Dedifferentiated amniotic fluid mesenchymal stem cell (primary cell): ENCODE measurements at regions not wholly inside any gene's neighbourhood (a gene's known extent, or its start where the extent isn't known, plus 50 kb on each side); places are given as distances from the start of the nearest gene placed in this dataset.
"Not testable (repeated sequence)": the region's sequence is repeated elsewhere in the genome, so short reads cannot be mapped to it uniquely, and the experiment has no call there.

Source experiments
- DNase-seq: peaks from one replicate; pipeline ENCODE4 v3.0.0-alpha.2; 2016; ENCODE audit errors: extremely low spot score

DNA sequence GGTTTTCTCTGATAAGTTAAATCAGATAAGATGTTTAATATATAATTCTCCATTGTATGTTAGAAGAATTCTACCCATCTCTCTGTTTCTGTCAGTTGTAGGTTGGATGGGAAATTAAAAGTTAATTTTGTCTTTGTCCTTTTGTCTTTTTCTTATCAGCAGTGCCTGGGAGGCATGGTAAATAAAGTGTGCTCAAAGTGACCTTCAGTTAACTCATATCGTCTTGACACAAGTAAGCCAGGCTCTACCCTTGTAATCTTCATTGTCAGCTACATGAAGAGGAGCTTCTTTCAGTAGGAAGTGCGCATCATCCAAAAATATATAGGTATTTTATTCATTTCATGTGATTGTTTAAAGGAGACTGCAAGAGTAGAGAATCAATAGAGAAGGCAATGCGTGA, 138.9 kb upstream of the NRIP1 start:
- no peak for DNase-seq

DNA sequence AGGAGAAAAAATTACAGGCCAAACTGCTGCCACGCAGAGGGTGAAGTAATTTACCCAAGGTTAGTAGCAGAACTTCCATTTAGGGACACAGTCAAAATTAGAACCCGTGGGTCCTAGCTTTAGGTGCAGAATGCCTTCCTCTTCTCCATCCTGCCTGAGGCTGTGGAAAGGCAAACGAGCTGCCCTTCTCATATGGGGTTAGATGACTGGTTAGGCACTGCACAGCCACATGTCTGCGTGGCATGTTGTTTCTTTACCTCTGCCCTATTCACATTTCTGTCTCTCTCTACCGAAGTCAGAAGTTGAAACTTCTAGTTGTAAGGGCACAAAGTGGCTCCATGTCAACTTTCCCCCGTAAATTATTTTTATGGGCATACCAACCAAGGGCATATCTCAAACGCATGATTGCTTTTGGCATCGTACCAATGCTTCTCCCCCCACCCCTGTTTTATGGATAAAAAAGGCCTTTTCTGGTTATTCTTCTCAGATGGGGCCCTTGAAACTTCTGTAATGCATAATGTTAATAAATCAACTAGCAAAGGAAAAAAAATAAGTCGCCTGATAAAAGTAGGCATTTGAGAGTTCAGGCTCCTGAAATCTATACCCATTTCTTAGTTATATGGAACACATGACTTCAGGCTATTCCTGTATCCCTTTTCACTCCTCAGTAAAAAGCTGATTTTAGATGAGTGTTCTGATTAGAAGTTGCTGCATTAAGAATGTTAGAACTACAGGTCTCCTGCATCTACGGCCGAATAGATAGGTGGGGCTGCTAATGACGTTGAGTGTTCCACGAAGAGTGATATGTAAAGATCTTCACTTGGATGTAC, 139.6 kb upstream of the NRIP1 start:
- DNase-seq: no peak

DNA sequence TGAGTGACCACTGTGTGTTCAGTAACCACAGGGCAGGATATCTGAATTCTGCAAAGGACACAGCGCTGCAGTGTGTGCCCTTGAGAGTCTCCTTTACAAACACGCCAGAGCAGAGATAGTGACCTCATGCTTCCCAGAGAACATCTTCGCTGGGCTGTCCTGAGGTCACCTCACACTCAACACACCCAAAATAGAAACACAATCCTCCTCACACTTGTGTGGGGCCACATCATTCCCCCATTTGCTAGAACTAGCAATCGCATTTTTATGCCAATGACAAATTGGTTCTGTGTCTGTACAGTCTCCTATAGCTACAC, 140.1 kb upstream of the NRIP1 start:
- no peak for DNase-seq

DNA sequence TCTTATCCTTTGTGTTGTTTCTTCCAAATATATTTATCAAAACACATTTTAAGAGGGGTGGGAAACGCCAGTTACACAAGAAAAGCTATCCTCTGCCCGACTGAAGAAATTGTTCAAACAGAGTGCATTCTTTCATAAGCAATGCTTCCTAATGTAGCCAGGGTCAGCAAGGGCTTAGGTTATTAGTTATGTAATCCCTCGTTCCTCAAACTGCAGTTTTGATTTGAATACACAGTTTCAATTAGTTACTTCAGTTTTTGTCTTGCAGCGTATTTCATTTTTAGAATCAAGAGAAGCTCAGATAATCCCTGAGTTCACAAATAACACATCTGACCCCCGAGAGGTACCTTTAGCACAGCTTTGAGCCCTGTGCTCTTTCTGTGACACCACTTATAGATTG, 141.7 kb upstream of the NRIP1 start:
- DNase-seq: no peak

DNA sequence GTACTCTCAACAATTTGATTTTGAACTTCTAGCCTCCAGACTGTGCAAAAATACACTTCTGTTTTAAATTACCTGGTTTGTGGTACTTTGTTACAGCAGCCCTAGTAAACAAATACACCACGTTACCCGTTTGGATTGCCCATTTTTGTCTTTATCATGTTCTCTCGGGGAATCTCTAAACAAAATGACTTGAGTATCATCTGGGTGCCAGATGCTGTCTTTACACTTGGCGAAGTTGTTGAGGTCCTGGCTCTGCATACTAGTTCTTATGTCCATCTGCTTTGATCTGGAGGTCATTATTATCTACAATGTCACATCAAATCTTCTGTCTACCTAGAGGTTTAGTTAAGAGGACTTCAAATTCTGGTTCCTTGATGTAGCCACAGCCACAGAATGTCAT, 142.4 kb upstream of the NRIP1 start:
- no peak for DNase-seq

DNA sequence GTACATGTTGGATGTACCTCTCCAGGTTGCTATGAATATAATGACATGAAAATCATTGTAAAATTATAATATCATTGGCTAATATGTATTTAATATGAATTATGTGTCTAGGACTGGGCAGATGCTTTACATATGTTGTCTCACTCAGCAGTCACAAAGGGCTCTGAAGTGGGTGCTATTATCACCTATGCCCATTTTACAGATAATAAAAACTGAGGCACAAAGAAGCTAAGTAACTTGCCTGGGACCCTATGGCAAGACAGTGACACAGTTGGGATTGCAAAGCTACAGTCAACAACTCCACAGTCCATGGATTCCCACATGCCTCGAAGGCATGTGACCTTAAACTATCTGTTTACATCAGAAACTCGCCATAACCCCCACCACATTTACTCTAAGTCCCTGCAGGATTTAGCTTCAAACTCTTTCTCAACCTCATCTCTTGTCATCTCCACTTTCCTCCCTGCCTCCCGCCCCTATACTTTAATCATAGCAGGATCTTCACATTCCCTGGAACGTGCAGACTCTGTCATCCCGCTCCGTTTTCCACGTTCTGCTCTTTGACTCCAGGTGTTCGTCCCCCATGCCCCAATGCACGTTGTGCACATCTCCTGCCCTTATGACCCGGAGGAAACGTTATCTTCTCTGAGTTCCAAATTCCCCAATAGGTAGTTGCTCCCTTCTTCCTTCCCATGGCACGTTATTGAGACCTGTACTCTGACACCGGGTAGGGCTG, 143.0 kb upstream of the NRIP1 start:
- DNase-seq: no peak

DNA sequence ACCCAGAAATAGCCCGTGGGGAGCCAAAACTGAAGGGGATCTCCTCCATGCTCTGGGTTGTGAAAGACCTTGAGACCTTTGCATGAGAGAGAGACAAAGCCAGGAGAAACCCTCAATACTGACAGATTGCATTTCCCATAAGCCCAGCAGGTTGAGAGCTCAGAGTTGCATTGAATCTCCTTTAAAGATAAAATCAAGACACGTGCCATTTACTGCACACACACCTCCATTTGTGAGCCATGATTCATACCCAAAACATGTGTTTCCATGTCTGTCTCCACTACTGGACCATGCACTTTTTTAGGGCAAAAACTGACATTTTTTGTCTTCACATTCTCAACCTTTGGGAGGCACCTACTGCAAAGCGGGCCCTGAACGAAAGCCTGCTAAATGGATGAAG, 144.0 kb upstream of the NRIP1 start:
- DNase-seq: no peak

DNA sequence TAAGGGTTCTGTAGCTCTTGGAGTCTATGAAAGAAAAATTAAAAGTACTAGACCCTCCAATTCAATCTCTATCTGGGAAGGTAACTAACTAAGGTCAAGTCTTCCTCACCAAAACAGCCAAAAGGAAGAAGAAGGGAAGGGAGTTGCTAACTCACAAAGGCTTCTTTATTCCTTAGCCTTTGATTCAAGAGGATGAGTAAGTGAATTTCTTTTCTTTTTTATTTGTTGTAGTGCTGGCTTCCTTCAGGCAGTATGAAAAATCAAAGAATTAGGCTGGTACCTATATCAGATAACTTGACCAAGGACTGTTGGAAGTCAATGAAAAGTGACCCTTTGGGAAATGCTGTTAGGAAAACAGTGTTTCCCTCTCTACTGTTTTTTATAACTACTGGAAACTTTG, 144.4 kb upstream of the NRIP1 start:
- no peak for DNase-seq

DNA sequence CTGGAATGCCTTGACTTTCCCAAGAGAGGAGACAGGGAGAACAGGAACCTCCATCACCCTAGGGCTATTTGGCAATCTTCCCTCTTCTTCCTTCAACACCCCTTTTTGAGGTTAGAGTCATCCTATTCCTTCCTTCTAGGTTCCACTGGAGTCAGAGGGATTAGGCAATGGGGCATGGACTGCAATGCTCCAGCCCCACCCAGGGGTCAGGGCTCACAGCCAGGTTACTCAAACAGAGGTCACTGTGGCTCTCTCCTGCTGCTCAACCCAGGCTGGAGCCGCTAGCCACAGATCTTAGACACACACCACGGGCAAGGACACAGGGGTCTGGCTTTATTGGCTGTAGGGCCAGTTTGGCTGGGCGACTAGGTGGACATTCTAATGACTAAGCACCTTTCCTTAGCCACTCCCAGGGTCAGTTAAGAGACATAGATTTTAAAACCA, 145.5 kb upstream of the NRIP1 start:
- DNase-seq: no peak

DNA sequence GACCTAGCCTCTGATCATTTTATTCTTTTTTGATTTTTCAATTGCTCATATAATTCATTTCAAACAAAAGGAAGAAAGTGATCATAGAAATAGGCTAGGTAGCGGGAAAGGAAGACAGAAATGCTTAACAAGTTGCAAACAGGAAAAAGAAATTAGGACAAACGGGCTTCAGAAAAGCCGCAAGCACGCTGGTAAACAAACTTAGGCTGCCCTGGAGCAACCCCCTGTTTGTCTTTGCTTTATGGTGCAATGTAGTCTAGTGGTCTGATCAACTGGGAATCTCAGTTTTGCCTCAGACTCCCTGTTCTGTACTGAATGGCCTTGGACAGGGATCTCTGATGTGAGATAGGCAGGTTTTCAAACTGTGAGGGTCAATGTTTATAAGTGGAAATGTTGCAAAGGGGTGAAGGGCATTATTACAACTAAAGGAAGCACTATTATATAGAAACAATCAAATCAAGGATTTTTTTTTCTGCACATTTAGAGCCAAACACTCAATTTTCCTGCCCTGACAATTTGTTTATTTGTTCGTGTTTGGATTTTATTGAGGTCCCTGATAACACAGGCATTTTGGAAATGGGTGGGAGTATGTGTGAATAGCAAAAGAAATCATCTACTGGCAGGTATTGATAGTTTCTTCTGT, 146.8 kb upstream of the NRIP1 start:
- DNase-seq: no peak

DNA sequence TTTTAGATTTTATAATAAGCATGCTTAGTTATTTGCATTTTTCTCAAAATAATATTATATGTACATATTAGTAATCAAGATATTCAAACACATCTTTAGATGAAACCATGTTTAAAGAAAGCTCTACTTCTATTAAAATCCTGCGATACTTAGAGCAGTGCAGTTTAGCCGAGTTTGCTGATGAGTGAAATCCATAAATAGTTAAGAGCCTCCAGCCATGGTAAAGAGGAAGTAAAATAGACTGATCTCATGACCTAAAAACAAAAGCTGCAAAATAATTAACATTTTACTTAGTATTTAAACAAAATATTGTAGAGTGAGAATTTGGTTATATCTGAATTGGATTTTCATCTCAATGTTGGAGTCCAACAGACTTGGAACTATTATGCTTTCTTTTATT, 147.4 kb upstream of the NRIP1 start:
- no peak for DNase-seq

DNA sequence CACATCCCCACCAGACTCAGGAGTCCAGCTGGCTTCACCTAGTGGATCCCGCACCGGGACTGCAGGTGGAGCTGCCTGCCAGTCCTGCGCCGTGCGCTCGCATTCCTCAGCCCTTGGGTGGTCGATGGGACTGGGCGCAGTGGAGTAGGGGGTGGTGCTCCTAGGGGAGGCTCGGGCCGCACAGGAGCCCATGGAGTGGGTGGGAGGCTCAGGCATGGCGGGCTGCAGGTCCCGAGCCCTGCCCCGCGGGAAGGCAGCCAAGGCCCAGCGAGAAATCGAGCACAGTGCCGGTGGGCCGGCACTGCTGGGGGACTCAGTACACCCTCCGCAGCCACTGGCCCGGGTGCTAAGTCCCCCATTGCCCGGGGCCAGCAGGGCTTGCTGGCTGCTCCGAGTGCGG, 153.7 kb upstream of the NRIP1 start:
- DNase-seq: not testable (repeated sequence)

DNA sequence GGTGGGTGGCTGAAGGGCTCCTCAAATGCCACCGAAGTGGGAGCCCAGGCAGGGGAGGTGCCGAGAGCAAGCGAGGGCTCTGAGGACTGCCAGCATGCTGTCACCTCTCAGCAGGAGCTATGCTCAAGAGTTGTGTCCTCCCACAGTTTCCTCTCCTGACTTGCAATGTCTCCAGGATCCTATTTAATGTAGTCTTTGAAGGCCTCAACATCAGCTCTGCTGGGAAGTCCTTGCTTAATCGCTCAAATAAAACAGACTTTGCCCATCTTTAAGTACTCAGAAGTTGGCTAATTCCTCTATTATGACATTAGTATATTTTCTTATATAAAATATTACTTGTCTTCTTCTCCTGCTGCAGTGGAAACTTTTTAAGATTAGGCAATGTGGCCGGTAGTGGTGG, 154.2 kb upstream of the NRIP1 start:
- no peak for DNase-seq

DNA sequence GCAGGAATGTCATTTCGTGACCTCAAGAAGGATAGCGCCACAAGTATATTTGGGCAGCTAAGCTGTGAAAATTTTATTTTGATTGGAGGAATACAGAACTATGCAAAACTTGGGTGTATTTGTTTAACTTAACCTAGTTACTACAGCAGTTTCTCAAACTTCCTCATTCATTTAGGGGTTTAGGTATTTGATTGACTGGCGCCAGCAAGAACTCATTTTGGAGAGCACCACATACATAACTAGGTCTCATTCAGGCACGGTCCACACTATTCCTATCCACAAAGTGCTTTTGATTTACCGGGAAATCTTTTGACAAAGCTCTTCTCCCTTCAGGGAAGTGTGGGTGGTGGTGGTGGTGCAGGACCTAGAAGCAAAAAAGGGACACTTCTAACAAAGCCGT, 155.1 kb upstream of the NRIP1 start:
- DNase-seq: no peak

DNA sequence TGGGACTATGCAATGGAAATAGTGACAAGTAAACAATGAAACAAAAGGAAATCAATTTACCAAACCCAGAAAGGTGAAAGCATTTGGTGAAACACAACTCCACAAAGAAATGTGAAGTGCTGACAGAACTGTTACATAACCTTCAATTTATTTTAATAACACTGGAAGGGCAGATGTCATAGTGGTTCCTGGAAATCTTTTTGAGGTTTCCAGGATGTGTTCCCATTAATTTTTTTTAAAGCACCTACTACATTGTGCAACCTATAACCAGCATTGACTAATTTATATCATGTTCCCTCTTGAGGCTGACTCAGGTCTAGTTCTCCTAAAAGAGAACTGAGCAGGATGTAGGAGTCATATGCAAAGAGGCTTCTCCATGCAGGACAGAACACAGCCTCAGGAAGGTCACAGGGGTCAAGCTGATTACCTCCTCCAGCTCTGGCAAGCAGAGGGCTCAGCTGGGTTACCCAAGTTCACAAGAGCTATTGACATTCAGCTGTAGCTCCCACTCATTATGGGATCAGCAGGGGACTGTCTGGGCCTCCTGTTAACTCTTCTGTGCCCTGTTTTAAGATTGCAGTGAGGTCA, 157.1 kb upstream of the NRIP1 start:
- no peak for DNase-seq

DNA sequence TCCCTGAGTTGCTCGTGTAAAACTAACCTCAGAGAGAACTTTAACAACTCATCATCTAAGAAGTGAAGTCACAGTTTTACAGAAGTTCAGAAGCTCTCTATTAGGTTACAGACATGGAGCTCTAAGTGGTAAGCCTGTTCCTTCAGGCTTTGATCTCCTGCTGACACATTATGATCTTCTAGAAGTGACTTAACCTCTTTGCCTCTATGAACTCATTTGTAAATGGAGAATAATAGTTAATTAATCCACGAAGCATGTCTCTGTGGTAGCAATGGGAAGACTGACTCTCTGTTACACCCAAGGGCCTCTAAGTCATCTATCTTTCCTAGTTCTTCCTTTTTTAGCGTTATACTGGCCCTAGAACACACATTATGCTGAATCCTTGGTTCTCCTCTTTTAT, 157.9 kb upstream of the NRIP1 start:
- no peak for DNase-seq

DNA sequence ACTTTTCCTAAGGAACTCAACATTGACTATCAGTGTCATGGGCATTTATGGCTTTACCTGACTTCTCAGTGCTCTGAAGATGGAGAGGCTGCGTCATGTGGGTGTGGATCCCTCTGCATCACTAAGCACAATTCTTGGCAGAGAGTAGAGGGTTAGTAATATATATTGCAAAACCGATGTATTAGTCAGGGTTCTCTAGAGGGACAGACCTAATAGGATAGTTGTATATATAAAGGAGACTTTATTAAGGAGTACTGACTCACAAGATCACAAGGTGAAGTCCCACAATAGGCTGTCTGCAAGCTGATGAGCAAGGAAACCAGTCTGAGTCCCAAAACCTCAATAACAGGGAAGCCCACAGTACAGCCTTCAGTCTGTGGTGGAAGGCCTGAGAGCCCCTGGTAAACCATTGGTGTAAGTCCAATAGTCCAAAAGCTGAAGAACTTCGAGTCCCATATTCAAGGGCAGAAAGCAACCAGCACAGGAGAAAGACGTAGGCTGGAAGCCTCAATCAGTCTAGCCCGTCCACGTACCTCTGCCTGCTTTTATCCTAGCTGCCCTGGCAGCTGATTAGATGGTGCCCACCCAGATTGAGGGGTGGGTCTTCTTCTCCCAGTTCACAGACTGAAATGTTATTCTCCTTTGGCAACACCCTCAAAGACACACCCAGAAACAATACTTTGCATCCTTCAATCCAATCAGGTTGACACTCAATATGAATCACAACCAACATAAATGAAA, 159.7 kb upstream of the NRIP1 start:
- DNase-seq: no peak

DNA sequence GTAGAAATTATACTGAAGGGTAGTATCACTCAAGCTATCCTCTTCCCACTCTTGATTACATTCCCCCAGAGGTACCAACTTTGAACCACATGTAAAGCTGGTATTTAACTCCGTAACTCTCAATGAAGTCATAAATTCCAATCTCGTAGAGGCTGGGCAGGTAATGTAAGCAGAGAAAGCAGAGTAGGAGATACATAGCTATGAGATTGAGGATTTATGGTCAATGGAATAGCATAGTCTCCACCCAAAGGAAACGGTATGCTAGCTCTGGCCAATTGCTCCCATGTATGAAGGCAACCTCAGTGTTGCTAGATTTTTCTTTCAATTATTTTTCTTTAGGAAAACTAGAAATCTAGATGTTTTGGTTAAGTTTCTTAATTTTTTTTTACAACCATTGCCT, 163.1 kb upstream of the NRIP1 start:
- DNase-seq: no peak

DNA sequence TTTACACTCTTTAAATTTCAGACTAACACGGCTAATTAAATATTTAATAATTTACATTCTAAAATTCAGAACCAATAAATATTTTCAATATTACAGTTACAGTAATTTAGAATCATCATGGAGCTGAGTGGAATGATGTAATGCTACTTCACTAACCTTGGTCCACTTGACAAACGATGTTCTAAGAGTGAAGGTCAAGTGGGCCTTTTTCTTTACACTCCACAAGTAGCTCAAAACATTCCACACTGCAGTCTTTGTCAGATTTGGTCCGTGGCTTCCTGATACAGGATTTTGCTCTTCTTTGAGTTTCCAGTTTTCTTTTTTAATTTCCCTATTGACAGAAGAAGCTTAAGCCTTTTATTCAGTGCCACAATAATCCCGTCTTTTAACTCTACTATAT, 164.6 kb upstream of the NRIP1 start:
- no peak for DNase-seq

DNA sequence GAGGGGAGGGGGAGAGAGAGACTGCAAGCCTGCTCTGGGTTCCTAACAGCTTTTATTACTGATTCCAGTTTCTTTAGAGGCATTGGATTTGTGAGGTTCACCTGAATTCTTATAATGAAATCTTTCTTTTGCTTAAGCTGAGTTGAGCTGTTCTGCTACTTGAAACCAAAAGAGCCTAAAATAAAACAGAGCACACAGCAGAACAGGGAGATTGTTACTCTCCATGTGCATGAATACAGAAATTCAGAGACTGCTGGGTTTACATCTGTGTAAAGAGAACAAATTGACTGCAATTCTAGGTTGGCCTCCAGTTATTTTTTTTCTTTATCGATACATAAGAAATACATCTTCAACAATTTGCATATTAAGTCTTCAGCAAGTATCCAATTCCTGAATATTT, 168.8 kb upstream of the NRIP1 start:
- DNase-seq: no peak

DNA sequence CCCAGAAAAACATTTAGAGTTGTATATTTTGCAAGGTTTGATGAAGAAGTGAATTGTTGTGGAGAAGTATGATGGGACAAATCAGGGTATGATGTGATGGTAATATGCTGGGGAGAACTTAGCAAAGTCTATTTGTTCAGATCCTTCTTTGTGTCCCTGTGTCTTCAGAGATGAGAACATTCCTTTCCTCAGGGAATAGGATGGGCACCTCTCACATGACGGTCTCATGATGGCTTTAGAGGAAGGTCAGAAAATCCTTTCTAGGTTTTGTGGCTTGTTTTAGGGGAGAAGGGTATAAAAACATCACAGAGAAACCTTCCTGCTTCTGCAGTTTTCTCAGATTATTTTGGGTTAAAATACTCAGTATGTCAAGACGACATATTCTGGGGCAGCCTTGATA, 171.3 kb upstream of the NRIP1 start:
- DNase-seq: no peak

DNA sequence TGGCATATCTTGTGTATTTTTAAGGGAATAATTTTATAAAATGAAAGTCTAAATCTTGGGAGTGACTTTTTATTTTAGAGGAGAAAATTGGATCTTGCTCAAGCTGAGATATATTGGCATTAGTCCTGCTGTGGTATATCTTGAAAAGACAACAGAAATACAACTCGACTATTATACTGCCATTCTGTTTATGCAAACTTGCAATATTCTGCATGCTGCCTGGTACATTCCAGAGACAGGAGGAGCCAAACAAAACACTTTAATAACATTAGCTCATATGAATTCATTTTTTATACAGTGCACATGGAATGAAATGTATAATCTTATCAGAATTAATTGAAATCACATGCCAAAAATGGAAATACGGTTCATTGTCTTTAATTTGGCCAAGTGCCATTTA, 176.0 kb upstream of the NRIP1 start:
- DNase-seq: peak; percentile 23
